Left ventricle myocardium inferior (tissue), 1 donor: ENCODE measurements at regions not wholly inside any gene's neighbourhood (a gene's known extent, or its start where the extent isn't known, plus 50 kb on each side); places are given as distances from the start of the nearest gene placed in this dataset.

ENCODE experiments used
- DNase-seq: peaks from one replicate; pipeline ENCODE4 v3.0.0-alpha.2; 2020
- H3K27ac ChIP-seq: fragments of 200-600 bp; replicated peaks from 2 replicates; pipeline ENCODE4 v1.8.0; 2021
- H3K27me3 ChIP-seq: fragments of 200-600 bp; 2 replicates; pipeline ENCODE4 v1.8.0; 2021; ENCODE audit warnings: low read depth
- H3K36me3 ChIP-seq: fragments of 200-600 bp; 2 replicates; pipeline ENCODE4 v1.8.0; 2021
- H3K4me1 ChIP-seq: fragments of 200-600 bp; 2 replicates; pipeline ENCODE4 v1.8.0; 2021
- H3K4me3 ChIP-seq: fragments of 200-600 bp; 2 replicates; pipeline ENCODE4 v1.8.0; 2021; ENCODE audit warnings: mild to moderate bottlenecking, moderate library complexity
- H3K9me3 ChIP-seq: fragments of 200-600 bp; replicated peaks from 2 replicates; pipeline ENCODE4 v1.8.0; 2021
- CTCF ChIP-seq: fragments of 200-600 bp; IDR thresholded peaks from 2 replicates; pipeline ENCODE4 v1.8.0; 2021; ENCODE audit warnings: antibody characterized with exemption, mild to moderate bottlenecking, borderline replicate concordance
- intact Hi-C: fragments of 100-400 bp; cut with micrococcal nuclease; formaldehyde crosslinking; loops from one replicate; pipeline ENCODE4 v1.11.0; 2022
- donor health status: DM: no; HTN: yes; CAD: no; lungs with severe emphysema.

- intact Hi-C loops: no loop called here
Observed at GRCh38 chr2:48901015-48901343, 145.5 kb upstream of the LHCGR start.

GRCh38 chr2:48900321-48901014, 144.9 kb upstream of the LHCGR start:
- Histone ChIP-seq H3K27ac (no peak overlapping the region), H3K4me1 (no peaks in the 10 kb centered on the region), H3K9me3 (no peaks in the 10 kb centered on the region), H3K27me3 (peaks cover 24% of the 10 kb centered on the region), H3K36me3 (no peaks in the 10 kb centered on the region), H3K4me3 (no peak overlapping the region)
- DNase-seq: no peak
- intact Hi-C loops: no loop called here
- TF ChIP-seq CTCF: no peak

More at GRCh38 chr2:48901015-48901343, 145.5 kb upstream of the LHCGR start:
- no peaks in the 10 kb centered on the region for H3K4me1 ChIP-seq
- peaks cover 24% of the 10 kb centered on the region for H3K27me3 ChIP-seq
- H3K9me3 ChIP-seq: no peaks in the 10 kb centered on the region
- no peaks in the 10 kb centered on the region for H3K36me3 ChIP-seq
- no peak overlapping the region for H3K4me3 ChIP-seq
- H3K27ac ChIP-seq: no peak overlapping the region
- TF ChIP-seq CTCF: no peak
- no peak for DNase-seq

GRCh38 chr2:48896870-48897269, 141.3 kb upstream of the LHCGR start:
- intact Hi-C loops: no loop called here
- H3K27me3 ChIP-seq: peaks cover 24% of the 10 kb centered on the region
- H3K36me3 ChIP-seq: no peaks in the 10 kb centered on the region
- H3K4me1 ChIP-seq: no peaks in the 10 kb centered on the region
- DNase-seq: no peak
- H3K9me3 ChIP-seq: no peaks in the 10 kb centered on the region
- no peak for TF ChIP-seq CTCF
- H3K27ac ChIP-seq: no peak overlapping the region
- no peak overlapping the region for H3K4me3 ChIP-seq

- Histone ChIP-seq H3K4me3 (no peak overlapping the region), H3K9me3 (no peaks in the 10 kb centered on the region), H3K27ac (no peak overlapping the region), H3K27me3 (peaks cover 23% of the 10 kb centered on the region), H3K36me3 (no peaks in the 10 kb centered on the region), H3K4me1 (no peaks in the 10 kb centered on the region)
- TF ChIP-seq CTCF: no peak
- intact Hi-C loops: no loop called here
- no peak for DNase-seq
Observed at GRCh38 chr2:48890454-48891131, 135.1 kb upstream of the LHCGR start.

- no peaks in the 10 kb centered on the region for H3K36me3 ChIP-seq
- H3K4me3 ChIP-seq: no peak overlapping the region
- no peak for TF ChIP-seq CTCF
- no peaks in the 10 kb centered on the region for H3K4me1 ChIP-seq
- intact Hi-C loops: no loop called here
- no peak overlapping the region for H3K27ac ChIP-seq
- no peaks in the 10 kb centered on the region for H3K9me3 ChIP-seq
- DNase-seq: no peak
- peaks cover 36% of the 10 kb centered on the region for H3K27me3 ChIP-seq
Observed at GRCh38 chr2:48888066-48888465, 132.5 kb upstream of the LHCGR start.
